ENCODE measurements at regions not wholly inside any gene's neighbourhood (a gene's known extent, or its start where the extent isn't known, plus 50 kb on each side); places are given as distances from the start of the nearest gene placed in this dataset.

DNA sequence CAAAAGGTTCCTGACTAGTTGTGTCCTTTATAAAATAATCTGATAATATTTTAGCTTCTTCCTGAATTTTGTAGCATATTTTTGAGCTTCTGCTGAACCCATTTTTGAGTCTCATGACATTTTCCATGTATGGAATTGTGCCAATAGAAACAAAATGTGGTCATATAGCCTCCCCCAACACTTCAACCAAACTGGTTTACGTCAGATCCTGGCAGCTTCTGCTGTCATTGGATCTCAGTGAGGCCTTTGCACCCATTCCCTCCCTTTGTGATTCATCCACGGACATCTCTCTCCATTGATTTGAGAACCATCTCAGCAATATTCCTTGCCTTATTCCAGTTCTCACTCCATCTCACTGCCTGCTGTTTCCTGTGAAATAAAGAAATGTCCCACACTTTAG, 128.0 kb downstream of the GPCPD1 start:
- no peak overlapping the region for H3K23ac ChIP-seq (ENCODE audit: insufficient read length)
- 90% methylated on average over 2 of the region's 2 CpGs; no CpG with 5 or more reads in 1 of the 2 experiments for WGBS, 2 experiments (ENCODE audit: extremely low coverage in 1 of 2, insufficient coverage in 1 of 2, insufficient read length in 1 of 2, insufficient replicate concordance in 2 of 2, low coverage in 1 of 2, low lambda C conversion rate in 2 of 2, missing lambda C conversion rate in 1 of 2)
- H2BK15ac ChIP-seq (ENCODE audit: low read length) = no peak overlapping the region
- H3K27ac ChIP-seq (ENCODE audit: low read depth, low read length) = no peak overlapping the region
- H3K79me1 ChIP-seq (ENCODE audit: low read depth, low read length) = no peaks in the 10 kb centered on the region
- no peak for FAIRE-seq
- H3K4ac ChIP-seq (replicated peaks; ENCODE audit: insufficient read length, low read depth, low read length) = no peak overlapping the region
- no peak overlapping the region for H2AK5ac ChIP-seq (ENCODE audit: low read depth, low read length)
- no peak overlapping the region for H2BK12ac ChIP-seq (ENCODE audit: low read depth, low read length)
- H4K91ac ChIP-seq (replicated peaks; ENCODE audit: insufficient read length, low read length) = no peak overlapping the region
- H3K4me2 ChIP-seq (ENCODE audit: insufficient read depth in 1 of 2, low read depth in 2 of 2, low read length in 2 of 2) = no peak overlapping the region
- H3K9ac ChIP-seq (replicated peaks in 1 of 4; ENCODE audit: extremely low read depth in 1 of 4, low read depth in 3 of 4, low read length in 3 of 4) = no peak overlapping the region
- H3K23me2 ChIP-seq (ENCODE audit: low read depth, low read length) = no peaks in the 10 kb centered on the region
- no peaks in the 10 kb centered on the region for H3K36me3 ChIP-seq (ENCODE audit: control insufficient read depth in 2 of 4, insufficient read depth in 4 of 4, low read length in 3 of 4)
- no peak overlapping the region for H4K8ac ChIP-seq (ENCODE audit: extremely low read depth, insufficient read depth, low read length)
- ChIA-PET CTCF (ENCODE audit: partially characterized antibody) (interaction anchor here (1.4 to 1.5 kb wide), 2 partner anchors 14 to 277 kb away, joined by 3 to 6 read pairs; no protein-coding TSS in a partner anchor), POLR2A (ENCODE audit: partially characterized antibody) (no interaction called here)
- DNase-seq (ENCODE audit: low read depth in 1 of 2, low spot score in 2 of 2) = no peak
- H3K9me3 ChIP-seq (ENCODE audit: insufficient read depth in 2 of 2, low read depth in 1 of 2, low read length in 1 of 2) = no peaks in the 10 kb centered on the region
- no peak overlapping the region for H2BK120ac ChIP-seq (replicated peaks; ENCODE audit: low read depth, low read length)
- H2AFZ ChIP-seq (ENCODE audit: low read length) = no peak overlapping the region
- H3K14ac ChIP-seq (ENCODE audit: insufficient read length) = no peak overlapping the region
- H3K4me3 ChIP-seq (ENCODE audit: extremely low read depth in 1 of 4, insufficient read depth in 2 of 4, low read depth in 3 of 4, low read length in 4 of 4) = no peak overlapping the region
- H3K79me2 ChIP-seq (ENCODE audit: control insufficient read depth in 1 of 2, insufficient read depth in 2 of 2, low read length in 2 of 2) = no peaks in the 10 kb centered on the region
- H2BK20ac ChIP-seq (ENCODE audit: low read length) = no peak overlapping the region
- no peaks in the 10 kb centered on the region for H4K20me1 ChIP-seq (replicated peaks in 1 of 2; ENCODE audit: control insufficient read depth in 1 of 2, insufficient read depth in 2 of 2, low read length in 2 of 2)
- H3K56ac ChIP-seq (replicated peaks; ENCODE audit: insufficient read length, low read depth, low read length) = no peak overlapping the region
- H3K18ac ChIP-seq (ENCODE audit: extremely low read depth, low read length) = no peak overlapping the region
- no peak overlapping the region for H4K5ac ChIP-seq (ENCODE audit: insufficient read length, low read depth, low read length)
- no peak overlapping the region for H2BK5ac ChIP-seq (ENCODE audit: low read depth, low read length)
- no peaks in the 10 kb centered on the region for H3K27me3 ChIP-seq (replicated peaks in 1 of 4; ENCODE audit: control insufficient read depth in 3 of 4, extremely low read depth in 1 of 4, insufficient read depth in 3 of 4, low read length in 3 of 4)
- H3K4me1 ChIP-seq (replicated peaks in 1 of 4; ENCODE audit: control insufficient read depth in 3 of 4, insufficient read depth in 4 of 4, low read length in 3 of 4) = no peaks in the 10 kb centered on the region
- TF ChIP-seq GTF2F1 (IDR thresholded peaks at IDR 0.05; ENCODE audit: borderline replicate concordance, low read depth, low read length) = no peak
- no peak for TF ChIP-seq BACH1 (IDR thresholded peaks at IDR 0.05; ENCODE audit: low read length)
- no peak for TF ChIP-seq SP4 (IDR thresholded peaks at IDR 0.05; ENCODE audit: low read length)
- TF ChIP-seq EGR1 (IDR thresholded peaks at IDR 0.05; ENCODE audit: borderline replicate concordance, low read depth, low read length) = no peak
- no peak for TF ChIP-seq BCL11A (IDR thresholded peaks at IDR 0.05; ENCODE audit: low read depth in 2 of 2, low read length in 2 of 2)
- no peak for TF ChIP-seq SP1 (IDR thresholded peaks at IDR 0.05; ENCODE audit: low read depth, low read length)
- no peak for TF ChIP-seq SRF (IDR thresholded peaks at IDR 0.05; ENCODE audit: low read depth, low read length)
- no peak for TF ChIP-seq TAF1 (IDR thresholded peaks at IDR 0.05; ENCODE audit: low read depth, low read length)
- TF ChIP-seq EZH2 (IDR thresholded peaks at IDR 0.05; ENCODE audit: low read depth, low read length, severe bottlenecking) = no peak
- no peak for TF ChIP-seq SIN3A (conservative IDR thresholded peaks at IDR 0.05 in 1 of 2, IDR thresholded peaks at IDR 0.05 in 1 of 2; ENCODE audit: low read depth in 1 of 2, low read length in 2 of 2)
- no peak for TF ChIP-seq ZNF274 (IDR thresholded peaks at IDR 0.05; ENCODE audit: borderline replicate concordance, extremely low read depth, low read length)
